ENCODE measurements at regions not wholly inside any gene's neighbourhood (a gene's known extent, or its start where the extent isn't known, plus 50 kb on each side); places are given as distances from the start of the nearest gene placed in this dataset.
A peak's percentile ranks its signal among the peaks of the same experiment; 100 is the strongest.

DNA sequence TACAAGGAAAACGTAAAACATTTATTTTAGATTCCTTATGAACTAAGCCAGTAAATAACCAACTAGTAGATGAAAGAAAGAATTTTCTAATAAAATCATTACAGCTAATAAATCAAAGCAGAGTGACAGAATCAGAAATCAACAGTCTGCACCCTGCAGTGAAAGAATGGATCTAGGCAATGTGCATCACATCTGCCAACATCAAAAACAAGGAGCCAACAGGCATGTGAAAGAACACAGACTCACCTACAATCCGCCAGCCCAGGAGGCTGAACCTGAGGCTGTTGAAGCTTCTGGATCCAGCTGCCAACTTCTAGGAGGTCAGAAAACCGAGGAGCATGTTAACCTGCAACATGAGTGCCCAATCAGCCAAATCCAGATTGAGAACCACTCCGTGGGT lies 196.3 kb downstream of the SETD4 start:
- no peak for ATAC-seq

DNA sequence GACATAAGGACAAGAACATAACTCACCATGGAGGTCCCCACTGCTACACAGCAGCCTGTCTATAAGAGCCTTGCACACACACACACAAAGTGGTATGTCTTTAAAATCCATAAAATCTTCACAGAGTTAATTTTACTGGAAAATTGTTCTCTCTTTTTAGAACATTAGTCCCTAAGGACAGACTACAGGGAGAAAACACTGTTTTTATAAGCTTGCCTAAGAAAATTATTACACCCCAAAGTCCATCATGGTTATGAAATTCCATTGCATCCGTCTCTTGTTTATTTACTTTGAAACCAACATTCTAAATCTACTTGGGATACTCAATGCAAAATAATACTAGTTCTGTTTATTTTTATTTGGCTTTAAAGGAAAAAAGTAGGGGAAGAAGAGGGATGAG lies 197.4 kb downstream of the SETD4 start:
- TF ChIP-seq ARNTL (CRISPR knock-in tag; IDR thresholded peaks at IDR 0.05; ENCODE audit: borderline replicate concordance, low read depth) (no peak), ZC3H10 (CRISPR knock-in tag; IDR thresholded peaks at IDR 0.05) (no peak), TCF4 (CRISPR knock-in tag; IDR thresholded peaks at IDR 0.05; ENCODE audit: borderline replicate concordance) (no peak), OSR1 (CRISPR knock-in tag; IDR thresholded peaks at IDR 0.05) (no peak)
- TF ChIP-seq, protein P1, sequence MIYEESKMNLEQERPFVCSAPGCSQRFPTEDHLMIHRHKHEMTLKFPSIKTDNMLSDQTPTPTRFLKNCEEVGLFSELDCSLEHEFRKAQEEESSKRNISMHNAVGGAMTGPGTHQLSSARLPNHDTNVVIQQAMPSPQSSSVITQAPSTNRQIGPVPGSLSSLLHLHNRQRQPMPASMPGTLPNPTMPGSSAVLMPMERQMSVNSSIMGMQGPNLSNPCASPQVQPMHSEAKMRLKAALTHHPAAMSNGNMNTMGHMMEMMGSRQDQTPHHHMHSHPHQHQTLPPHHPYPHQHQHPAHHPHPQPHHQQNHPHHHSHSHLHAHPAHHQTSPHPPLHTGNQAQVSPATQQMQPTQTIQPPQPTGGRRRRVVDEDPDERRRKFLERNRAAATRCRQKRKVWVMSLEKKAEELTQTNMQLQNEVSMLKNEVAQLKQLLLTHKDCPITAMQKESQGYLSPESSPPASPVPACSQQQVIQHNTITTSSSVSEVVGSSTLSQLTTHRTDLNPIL (CRISPR knock-in tag; IDR thresholded peaks at IDR 0.05; ENCODE audit: low read depth) = no peak
- ATAC-seq = no peak

More for the DNA sequence above, 196.3 kb downstream of the SETD4 start:
- TF ChIP-seq ZNF8 (CRISPR knock-in tag; IDR thresholded peaks at IDR 0.05) (no peak), ARNTL (CRISPR knock-in tag; IDR thresholded peaks at IDR 0.05; ENCODE audit: borderline replicate concordance, low read depth) (no peak), ZC3H10 (CRISPR knock-in tag; IDR thresholded peaks at IDR 0.05) (no peak), RARB (CRISPR knock-in tag; IDR thresholded peaks at IDR 0.05) (no peak), TOX (CRISPR knock-in tag; IDR thresholded peaks at IDR 0.05; ENCODE audit: borderline replicate concordance) (no peak), ZNF565 (CRISPR knock-in tag; conservative IDR thresholded peaks at IDR 0.05; ENCODE audit: low read depth) (no peak), ZFP30 (CRISPR knock-in tag; IDR thresholded peaks at IDR 0.05) (no peak), OSR1 (CRISPR knock-in tag; IDR thresholded peaks at IDR 0.05) (no peak), ZFP3 (CRISPR knock-in tag; IDR thresholded peaks at IDR 0.05) (no peak), ZNF70 (CRISPR knock-in tag; IDR thresholded peaks at IDR 0.05) (no peak), SNAI2 (CRISPR knock-in tag; IDR thresholded peaks at IDR 0.05) (no peak), CSDC2 (CRISPR knock-in tag; IDR thresholded peaks at IDR 0.05) (no peak), ESRRG (CRISPR knock-in tag; IDR thresholded peaks at IDR 0.05) (no peak)
- TF ChIP-seq, protein P2, sequence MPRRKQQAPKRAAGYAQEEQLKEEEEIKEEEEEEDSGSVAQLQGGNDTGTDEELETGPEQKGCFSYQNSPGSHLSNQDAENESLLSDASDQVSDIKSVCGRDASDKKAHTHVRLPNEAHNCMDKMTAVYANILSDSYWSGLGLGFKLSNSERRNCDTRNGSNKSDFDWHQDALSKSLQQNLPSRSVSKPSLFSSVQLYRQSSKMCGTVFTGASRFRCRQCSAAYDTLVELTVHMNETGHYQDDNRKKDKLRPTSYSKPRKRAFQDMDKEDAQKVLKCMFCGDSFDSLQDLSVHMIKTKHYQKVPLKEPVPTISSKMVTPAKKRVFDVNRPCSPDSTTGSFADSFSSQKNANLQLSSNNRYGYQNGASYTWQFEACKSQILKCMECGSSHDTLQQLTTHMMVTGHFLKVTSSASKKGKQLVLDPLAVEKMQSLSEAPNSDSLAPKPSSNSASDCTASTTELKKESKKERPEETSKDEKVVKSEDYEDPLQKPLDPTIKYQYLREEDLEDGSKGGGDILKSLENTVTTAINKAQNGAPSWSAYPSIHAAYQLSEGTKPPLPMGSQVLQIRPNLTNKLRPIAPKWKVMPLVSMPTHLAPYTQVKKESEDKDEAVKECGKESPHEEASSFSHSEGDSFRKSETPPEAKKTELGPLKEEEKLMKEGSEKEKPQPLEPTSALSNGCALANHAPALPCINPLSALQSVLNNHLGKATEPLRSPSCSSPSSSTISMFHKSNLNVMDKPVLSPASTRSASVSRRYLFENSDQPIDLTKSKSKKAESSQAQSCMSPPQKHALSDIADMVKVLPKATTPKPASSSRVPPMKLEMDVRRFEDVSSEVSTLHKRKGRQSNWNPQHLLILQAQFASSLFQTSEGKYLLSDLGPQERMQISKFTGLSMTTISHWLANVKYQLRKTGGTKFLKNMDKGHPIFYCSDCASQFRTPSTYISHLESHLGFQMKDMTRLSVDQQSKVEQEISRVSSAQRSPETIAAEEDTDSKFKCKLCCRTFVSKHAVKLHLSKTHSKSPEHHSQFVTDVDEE (CRISPR knock-in tag; IDR thresholded peaks at IDR 0.05) = no peak
- TF ChIP-seq, protein P3, sequence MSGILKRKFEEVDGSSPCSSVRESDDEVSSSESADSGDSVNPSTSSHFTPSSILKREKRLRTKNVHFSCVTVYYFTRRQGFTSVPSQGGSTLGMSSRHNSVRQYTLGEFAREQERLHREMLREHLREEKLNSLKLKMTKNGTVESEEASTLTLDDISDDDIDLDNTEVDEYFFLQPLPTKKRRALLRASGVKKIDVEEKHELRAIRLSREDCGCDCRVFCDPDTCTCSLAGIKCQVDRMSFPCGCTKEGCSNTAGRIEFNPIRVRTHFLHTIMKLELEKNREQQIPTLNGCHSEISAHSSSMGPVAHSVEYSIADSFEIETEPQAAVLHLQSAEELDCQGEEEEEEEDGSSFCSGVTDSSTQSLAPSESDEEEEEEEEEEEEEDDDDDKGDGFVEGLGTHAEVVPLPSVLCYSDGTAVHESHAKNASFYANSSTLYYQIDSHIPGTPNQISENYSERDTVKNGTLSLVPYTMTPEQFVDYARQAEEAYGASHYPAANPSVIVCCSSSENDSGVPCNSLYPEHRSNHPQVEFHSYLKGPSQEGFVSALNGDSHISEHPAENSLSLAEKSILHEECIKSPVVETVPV (CRISPR knock-in tag; IDR thresholded peaks at IDR 0.05) = no peak

DNA sequence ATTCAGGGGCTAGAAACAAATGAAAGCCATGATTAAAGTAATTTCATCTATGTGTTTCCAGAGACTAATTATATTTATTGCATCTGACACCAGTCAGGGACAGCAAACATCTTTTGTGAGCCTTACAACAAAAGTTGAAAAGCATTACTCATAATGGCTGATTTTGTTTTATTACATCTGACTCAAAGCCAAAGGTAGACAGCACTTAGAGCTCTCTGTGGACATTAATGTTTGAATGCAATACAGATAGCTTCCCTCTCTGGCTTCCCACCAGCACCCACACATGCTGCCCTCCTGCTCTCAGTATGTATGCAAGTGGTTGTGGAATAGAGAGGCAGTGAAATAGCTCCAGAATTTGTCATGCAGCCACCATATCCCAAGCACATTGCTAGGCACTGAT lies 198.7 kb downstream of the SETD4 start:
- ATAC-seq = peak; percentile 73
- TF ChIP-seq CSDC2 (CRISPR knock-in tag; IDR thresholded peaks at IDR 0.05) (no peak), ZFP3 (CRISPR knock-in tag; IDR thresholded peaks at IDR 0.05) (no peak), ZC3H10 (CRISPR knock-in tag; IDR thresholded peaks at IDR 0.05) (peak; percentile 79; the same call in 1 of the 2 replicates), RARB (CRISPR knock-in tag; IDR thresholded peaks at IDR 0.05) (no peak), TOX (CRISPR knock-in tag; IDR thresholded peaks at IDR 0.05; ENCODE audit: borderline replicate concordance) (peak; percentile 16; the same call in 1 of the 2 replicates)

DNA sequence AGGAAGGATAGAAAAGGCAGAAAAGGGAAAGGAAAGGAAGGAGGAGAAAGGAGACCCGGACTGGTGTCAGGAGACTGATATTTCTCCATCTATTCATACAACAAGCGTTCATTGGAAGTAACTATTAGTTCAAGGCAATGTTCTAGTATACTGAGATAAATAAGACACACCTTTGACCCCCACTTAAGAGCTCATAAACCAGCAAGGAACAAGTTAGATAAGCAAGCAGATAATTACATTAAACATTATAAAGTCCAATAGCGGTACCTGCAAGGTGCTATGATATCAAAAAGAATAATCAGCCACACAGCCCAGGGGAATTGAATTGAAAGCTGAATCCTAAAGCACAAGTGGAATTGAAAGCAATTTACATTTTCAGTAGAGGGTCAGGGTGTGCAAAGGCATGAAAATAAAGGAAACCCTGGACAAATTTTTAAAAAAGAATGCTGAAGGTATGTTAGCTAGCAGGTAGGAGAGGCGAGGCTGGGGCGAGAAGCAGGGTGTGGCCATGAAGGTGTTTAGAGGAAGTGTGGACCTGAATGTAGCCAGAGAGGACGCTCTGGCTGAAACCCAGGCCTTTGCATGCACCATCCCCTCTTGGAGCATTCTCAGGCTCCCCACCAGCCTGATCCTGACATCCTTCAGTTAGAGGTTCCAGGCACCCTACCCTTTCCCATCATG lies 200.0 kb downstream of the SETD4 start:
- TF ChIP-seq, protein P2 (CRISPR knock-in tag; IDR thresholded peaks at IDR 0.05) = no peak
- TF ChIP-seq, protein P4, sequence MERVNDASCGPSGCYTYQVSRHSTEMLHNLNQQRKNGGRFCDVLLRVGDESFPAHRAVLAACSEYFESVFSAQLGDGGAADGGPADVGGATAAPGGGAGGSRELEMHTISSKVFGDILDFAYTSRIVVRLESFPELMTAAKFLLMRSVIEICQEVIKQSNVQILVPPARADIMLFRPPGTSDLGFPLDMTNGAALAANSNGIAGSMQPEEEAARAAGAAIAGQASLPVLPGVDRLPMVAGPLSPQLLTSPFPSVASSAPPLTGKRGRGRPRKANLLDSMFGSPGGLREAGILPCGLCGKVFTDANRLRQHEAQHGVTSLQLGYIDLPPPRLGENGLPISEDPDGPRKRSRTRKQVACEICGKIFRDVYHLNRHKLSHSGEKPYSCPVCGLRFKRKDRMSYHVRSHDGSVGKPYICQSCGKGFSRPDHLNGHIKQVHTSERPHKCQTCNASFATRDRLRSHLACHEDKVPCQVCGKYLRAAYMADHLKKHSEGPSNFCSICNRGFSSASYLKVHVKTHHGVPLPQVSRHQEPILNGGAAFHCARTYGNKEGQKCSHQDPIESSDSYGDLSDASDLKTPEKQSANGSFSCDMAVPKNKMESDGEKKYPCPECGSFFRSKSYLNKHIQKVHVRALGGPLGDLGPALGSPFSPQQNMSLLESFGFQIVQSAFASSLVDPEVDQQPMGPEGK (CRISPR knock-in tag; IDR thresholded peaks at IDR 0.05; ENCODE audit: borderline replicate concordance) = no peak
- no peak for ATAC-seq

Data from SK-N-SH treated with all-trans-retinoic acid at 6 μM for 48 hours (cell line).